Immature natural killer cell (primary cell): ENCODE measurements at regions not wholly inside any gene's neighbourhood (a gene's known extent, or its start where the extent isn't known, plus 50 kb on each side); places are given as distances from the start of the nearest gene placed in this dataset.

Experiments used
- DNase-seq, 3 donors: peaks; one replicate each; pipeline ENCODE4 v3.0.0; 2022; ENCODE audit warnings: mixed read lengths in 1 of 3
- H3K27ac Mint-ChIP-seq, 6 donors: one replicate each; pipeline ENCODE4 v1.8.0; 2020; ENCODE audit warnings: mixed read lengths in 6 of 6, mild to moderate bottlenecking in 5 of 6, inconsistent platforms in 4 of 6, moderate library complexity in 3 of 6
- H3K27me3 Mint-ChIP-seq, 3 donors: one replicate each; pipeline ENCODE4 v1.8.0; 2020 to 2021; ENCODE audit warnings: low read depth in 3 of 3, mild to moderate bottlenecking in 3 of 3, mixed read lengths in 3 of 3, moderate library complexity in 3 of 3, inconsistent platforms in 1 of 3
- H3K36me3 Mint-ChIP-seq, 3 donors: one replicate each; pipeline ENCODE4 v1.8.0; 2020; ENCODE audit warnings: mixed read lengths in 3 of 3, inconsistent platforms in 2 of 3, mild to moderate bottlenecking in 2 of 3
- H3K4me1 Mint-ChIP-seq, 2 donors: one replicate each; pipeline ENCODE4 v1.8.0; 2020; ENCODE audit warnings: inconsistent platforms in 2 of 2, mild to moderate bottlenecking in 2 of 2, mixed read lengths in 2 of 2, moderate library complexity in 1 of 2
- H3K4me3 Mint-ChIP-seq, 5 donors: one replicate each; pipeline ENCODE4 v1.8.0; 2020; ENCODE audit warnings: mild to moderate bottlenecking in 5 of 5, mixed read lengths in 5 of 5, inconsistent platforms in 3 of 5, moderate library complexity in 3 of 5
- H3K9me3 Mint-ChIP-seq, 6 donors: one replicate each; pipeline ENCODE4 v1.8.0; 2020; ENCODE audit warnings: mild to moderate bottlenecking in 6 of 6, mixed read lengths in 6 of 6, inconsistent platforms in 4 of 6, moderate library complexity in 3 of 6

DNA sequence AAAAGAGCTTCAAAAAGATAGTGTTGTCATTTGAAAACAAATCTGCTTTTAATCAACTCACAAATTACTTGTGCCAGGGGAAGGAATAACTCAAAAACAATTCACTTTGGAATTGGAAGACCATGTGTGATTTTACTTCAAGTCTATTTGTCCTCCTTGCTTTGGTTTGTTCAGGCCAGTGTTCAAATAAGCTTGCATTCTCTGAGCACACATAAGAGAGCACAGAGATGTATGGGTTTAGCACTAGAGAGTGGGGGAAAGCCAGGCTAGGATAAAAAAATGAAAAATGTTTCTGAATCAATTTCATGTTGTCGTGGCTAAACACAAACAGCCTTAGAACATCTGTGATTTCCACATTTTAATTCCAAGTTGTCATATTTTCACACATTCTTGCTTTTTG lies 325.7 kb upstream of the LYPLAL1 start:
- Mint-ChIP-seq H3K27ac (no peak overlapping the region), H3K4me3 (no peak overlapping the region), H3K36me3 (no peaks in the 10 kb centered on the region), H3K4me1 (no peaks in the 10 kb centered on the region), H3K27me3 (peaks cover 0 to 2% (median 0%) of the 10 kb centered on the region in 3 donors), H3K9me3 (peaks cover 7 to 22% (median 12%) of the 10 kb centered on the region in 6 donors)
- no peak for DNase-seq

DNA sequence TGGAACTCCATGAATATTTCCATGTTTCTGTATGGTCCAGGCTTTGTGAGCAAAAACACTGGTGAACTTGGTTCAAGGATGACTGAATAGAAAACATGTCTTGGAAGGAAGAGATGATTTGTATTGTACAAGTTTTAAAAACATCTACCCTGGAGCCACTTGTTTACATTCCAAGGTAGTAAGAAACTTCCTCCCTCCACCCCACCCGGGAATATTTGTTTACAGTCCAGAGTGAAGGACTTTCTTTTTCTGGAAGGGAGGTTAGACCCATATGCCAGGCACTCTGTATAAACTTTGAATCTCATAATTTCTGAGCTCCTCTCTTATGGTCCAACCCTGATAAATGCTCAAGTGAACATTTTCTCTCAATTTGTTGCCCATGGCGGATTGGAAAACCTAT lies 323.3 kb upstream of the LYPLAL1 start:
- Mint-ChIP-seq H3K4me3 (no peak overlapping the region), H3K27ac (no peak overlapping the region), H3K4me1 (no peaks in the 10 kb centered on the region), H3K36me3 (no peaks in the 10 kb centered on the region), H3K27me3 (no peaks in the 10 kb centered on the region), H3K9me3 (peaks cover 2 to 16% (median 10%) of the 10 kb centered on the region in 6 donors)
- DNase-seq: no peak

DNA sequence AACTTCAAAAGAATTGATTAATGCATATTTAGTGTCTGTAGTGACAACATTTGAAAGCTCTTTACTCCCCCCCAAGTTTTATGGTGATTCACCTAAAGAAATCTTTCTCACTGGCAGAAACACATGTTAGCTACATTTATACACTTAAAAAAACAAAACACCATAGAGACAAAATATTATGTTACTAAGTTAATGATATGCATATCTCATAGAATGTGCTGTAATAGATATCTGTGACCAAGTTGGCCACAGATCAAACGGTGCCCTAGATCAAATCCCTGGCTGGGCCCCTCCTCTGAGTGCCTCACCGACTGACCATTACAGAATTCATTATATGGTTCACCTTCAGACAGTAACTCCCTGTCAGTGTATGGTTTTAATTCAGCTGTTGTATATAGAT lies 322.1 kb upstream of the LYPLAL1 start:
- Mint-ChIP-seq H3K27me3 (no peaks in the 10 kb centered on the region), H3K4me1 (no peaks in the 10 kb centered on the region), H3K27ac (no peak overlapping the region), H3K36me3 (no peaks in the 10 kb centered on the region), H3K4me3 (no peak overlapping the region), H3K9me3 (peaks cover 0 to 11% (median 8%) of the 10 kb centered on the region in 6 donors)
- DNase-seq: no peak

DNA sequence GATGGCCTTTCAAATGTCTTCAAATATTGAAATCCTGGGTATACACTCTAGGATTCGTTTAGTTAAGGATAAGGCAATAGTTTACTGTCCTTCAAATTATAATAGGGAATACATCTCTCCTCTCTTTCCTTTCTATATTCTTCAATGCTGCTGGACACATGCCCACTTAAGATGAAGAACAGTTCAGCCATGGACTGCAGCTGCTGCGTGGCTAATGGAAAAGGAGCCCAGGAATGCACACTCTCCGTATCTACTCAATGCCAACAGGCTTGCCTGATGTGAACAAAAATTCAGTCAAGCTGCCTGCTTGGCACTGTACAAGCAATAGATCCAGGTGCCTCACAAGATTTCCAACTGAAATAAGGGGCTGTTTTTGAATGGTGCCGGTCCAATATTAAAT lies 321.2 kb upstream of the LYPLAL1 start:
- Mint-ChIP-seq H3K36me3 (no peaks in the 10 kb centered on the region), H3K9me3 (peaks cover 0 to 13% (median 9%) of the 10 kb centered on the region in 6 donors)
- DNase-seq: no peak

DNA sequence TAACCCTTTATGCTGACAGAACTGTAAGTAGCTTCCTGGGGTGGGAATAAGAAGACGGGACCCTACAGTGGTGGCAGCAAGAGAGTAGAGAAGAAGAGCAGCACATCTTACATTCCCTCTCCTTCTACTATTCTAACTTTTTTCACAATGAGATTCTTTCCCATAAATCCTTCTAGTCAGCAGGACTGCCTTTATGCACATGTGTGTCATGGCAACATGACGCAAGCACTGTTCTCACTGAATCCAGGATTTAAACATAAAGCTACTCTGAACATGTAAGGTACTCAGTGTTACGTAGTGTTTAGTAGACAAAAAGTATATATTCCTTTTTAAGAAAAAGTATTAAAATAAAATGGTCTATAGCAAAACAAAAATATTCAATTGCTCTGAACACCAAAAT lies 309.7 kb upstream of the LYPLAL1 start:
- no peaks in the 10 kb centered on the region for H3K4me1 Mint-ChIP-seq
- H3K4me3 Mint-ChIP-seq: no peak overlapping the region
- DNase-seq: no peak
- peaks cover 0 to 17% (median 7%) of the 10 kb centered on the region in 6 donors for H3K9me3 Mint-ChIP-seq
- H3K27me3 Mint-ChIP-seq: peaks cover 0 to 1% (median 0%) of the 10 kb centered on the region in 3 donors
- no peaks in the 10 kb centered on the region for H3K36me3 Mint-ChIP-seq
- H3K27ac Mint-ChIP-seq: no peak overlapping the region

More for the DNA sequence above, 321.2 kb upstream of the LYPLAL1 start:
- H3K4me3 Mint-ChIP-seq: no peak overlapping the region
- H3K27ac Mint-ChIP-seq: no peak overlapping the region
- no peaks in the 10 kb centered on the region for H3K27me3 Mint-ChIP-seq
- H3K4me1 Mint-ChIP-seq: no peaks in the 10 kb centered on the region

DNA sequence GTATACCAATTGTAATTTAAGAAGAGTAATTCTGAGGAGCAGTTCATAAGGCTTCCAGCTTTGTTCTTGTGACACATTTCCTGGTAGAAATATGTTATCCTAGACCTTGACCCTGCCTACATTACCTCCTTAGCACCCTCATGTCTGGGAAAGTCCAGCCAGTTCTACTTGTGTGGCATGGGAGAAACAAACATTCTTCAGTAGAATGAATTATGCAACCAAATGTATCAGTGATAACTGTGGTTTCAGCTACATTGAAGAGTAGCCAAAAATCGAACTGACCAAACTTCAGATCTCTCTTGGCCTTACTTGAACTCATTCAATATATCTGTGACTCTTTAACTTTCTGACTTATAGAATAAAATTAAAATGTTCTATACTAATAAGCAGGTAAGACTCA lies 308.1 kb upstream of the LYPLAL1 start:
- Mint-ChIP-seq H3K27ac (no peak overlapping the region), H3K9me3 (peaks cover 4 to 17% (median 9%) of the 10 kb centered on the region in 6 donors), H3K4me3 (no peak overlapping the region), H3K4me1 (no peaks in the 10 kb centered on the region), H3K27me3 (peaks cover 0 to 5% (median 0%) of the 10 kb centered on the region in 3 donors), H3K36me3 (no peaks in the 10 kb centered on the region)
- DNase-seq: no peak

DNA sequence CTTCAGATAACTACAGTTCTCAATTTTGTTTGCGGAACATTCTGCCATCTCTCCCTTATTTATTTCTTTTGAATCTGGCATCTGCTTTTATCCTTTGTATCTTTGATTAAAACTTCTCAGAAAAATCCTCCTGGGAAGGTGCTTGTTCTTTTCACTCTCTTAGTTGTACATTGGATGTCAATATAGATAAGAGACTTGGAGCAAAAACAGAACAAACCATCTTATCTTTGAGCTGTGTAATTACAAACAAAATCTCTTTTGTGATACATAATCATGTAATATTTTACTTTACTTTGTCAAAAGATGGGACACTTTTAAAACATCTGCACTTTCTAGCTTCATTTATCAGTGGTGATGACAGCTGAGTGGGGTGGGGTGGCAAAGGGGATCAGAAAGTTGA lies 307.2 kb upstream of the LYPLAL1 start:
- Mint-ChIP-seq H3K9me3 (peaks cover 4 to 9% (median 7%) of the 10 kb centered on the region in 6 donors), H3K27me3 (peaks cover 0 to 5% (median 0%) of the 10 kb centered on the region in 3 donors), H3K4me1 (no peaks in the 10 kb centered on the region), H3K27ac (no peak overlapping the region), H3K4me3 (no peak overlapping the region), H3K36me3 (no peaks in the 10 kb centered on the region)
- DNase-seq: no peak

DNA sequence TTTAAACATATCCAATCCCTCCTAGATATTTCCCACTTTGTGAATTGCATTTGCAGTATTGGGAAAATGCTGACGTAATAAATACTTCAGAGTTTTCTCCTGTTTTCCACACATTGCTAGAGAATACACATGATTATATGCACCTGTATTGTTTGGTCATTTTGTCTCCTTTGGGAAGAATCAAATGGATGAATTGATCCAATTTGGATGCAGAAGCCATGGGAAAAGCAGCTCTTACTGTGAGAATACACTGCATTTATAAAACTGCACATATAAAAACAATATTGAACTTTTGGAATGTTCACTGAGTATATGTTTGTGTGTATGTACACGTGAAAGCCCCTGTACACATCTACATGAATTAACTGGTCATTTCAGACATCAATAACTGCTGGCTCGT lies 306.6 kb upstream of the LYPLAL1 start:
- peaks cover 2 to 9% (median 6%) of the 10 kb centered on the region in 6 donors for H3K9me3 Mint-ChIP-seq
- no peaks in the 10 kb centered on the region for H3K4me1 Mint-ChIP-seq
- no peak overlapping the region for H3K27ac Mint-ChIP-seq
- DNase-seq: no peak
- no peak overlapping the region for H3K4me3 Mint-ChIP-seq
- H3K27me3 Mint-ChIP-seq: peaks cover 0 to 5% (median 0%) of the 10 kb centered on the region in 3 donors
- no peaks in the 10 kb centered on the region for H3K36me3 Mint-ChIP-seq

DNA sequence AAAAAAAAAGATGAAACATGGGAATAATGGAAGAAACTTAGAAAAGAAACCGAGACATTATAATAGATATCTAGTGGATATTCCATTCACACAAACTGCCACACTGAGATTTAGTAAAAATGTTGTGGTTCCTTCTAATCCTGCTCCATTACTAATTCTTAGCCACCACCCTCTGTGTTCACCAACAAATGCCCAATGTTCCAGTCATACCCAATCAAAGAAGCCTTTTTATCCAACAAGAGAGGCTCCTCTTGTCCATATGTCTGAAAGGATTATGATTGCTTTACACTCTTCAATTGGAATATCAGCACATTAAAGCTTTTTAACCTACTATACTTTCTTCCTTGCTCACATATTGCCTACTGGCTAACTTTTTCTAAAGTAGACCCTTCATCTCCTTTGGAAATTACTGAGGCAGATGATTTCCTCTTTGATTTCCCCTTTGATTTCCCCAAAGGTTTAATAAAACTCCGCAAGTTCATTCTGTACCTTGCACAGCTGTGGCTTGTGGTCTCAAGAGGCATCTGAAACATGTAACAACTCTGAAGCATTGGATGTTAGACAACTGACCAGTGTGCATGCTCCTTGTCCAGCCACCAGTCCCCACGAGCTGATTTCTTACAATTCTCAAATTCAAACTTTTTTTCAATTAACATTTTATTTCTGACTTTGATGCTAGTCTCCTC lies 305.6 kb upstream of the LYPLAL1 start:
- H3K4me1 Mint-ChIP-seq: no peaks in the 10 kb centered on the region
- H3K27ac Mint-ChIP-seq: no peak overlapping the region
- H3K27me3 Mint-ChIP-seq: peaks cover 0 to 7% (median 0%) of the 10 kb centered on the region in 3 donors
- no peaks in the 10 kb centered on the region for H3K36me3 Mint-ChIP-seq
- H3K9me3 Mint-ChIP-seq: peaks cover 3 to 12% (median 7%) of the 10 kb centered on the region in 6 donors
- DNase-seq: no peak
- no peak overlapping the region for H3K4me3 Mint-ChIP-seq

DNA sequence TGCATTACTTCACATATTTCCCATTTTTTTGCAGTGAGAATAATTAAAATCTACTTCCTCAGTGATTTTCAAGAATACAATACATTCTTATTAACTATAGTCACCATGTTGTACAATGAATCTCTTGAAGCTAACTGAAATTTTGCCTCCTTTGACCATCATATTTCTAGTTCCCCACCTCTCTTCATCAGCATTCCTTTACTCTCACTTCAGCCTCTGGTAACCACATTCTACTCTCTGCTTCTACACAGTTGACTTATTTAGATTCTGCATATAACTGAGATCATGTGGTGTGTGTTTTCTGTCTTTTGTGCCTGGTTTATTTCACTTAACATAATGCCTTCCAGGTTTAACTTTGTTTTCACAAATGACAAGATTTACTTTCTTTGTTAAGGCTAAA lies 304.4 kb upstream of the LYPLAL1 start:
- H3K27me3 Mint-ChIP-seq: peaks cover 0 to 7% (median 0%) of the 10 kb centered on the region in 3 donors
- H3K27ac Mint-ChIP-seq: no peak overlapping the region
- H3K4me3 Mint-ChIP-seq: no peak overlapping the region
- peaks cover 3 to 16% (median 9%) of the 10 kb centered on the region in 6 donors for H3K9me3 Mint-ChIP-seq
- no peak for DNase-seq
- no peaks in the 10 kb centered on the region for H3K36me3 Mint-ChIP-seq
- no peaks in the 10 kb centered on the region for H3K4me1 Mint-ChIP-seq

DNA sequence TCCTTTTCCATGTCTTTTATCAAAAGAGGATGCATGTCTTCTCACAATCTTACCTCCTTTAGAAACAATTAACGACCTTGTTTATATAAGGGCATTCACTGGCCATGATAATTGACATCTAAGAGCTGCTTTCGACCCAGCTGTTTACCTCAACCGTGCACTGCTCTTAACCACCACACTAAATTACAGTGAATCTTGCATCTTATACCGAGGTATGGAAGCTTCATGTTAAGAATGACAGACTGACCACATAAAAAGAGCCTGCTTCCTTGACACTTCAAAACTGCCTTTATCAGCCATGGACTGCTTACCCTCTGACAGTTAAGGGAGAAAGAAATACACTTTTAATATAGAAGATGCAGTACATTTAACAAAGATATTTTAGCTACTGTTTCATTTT lies 301.7 kb upstream of the LYPLAL1 start:
- H3K4me3 Mint-ChIP-seq: no peak overlapping the region
- no peak for DNase-seq
- H3K27ac Mint-ChIP-seq: no peak overlapping the region
- no peaks in the 10 kb centered on the region for H3K4me1 Mint-ChIP-seq
- H3K9me3 Mint-ChIP-seq: peaks cover 5 to 14% (median 9%) of the 10 kb centered on the region in 6 donors
- no peaks in the 10 kb centered on the region for H3K36me3 Mint-ChIP-seq
- H3K27me3 Mint-ChIP-seq: peaks cover 0 to 7% (median 0%) of the 10 kb centered on the region in 3 donors

DNA sequence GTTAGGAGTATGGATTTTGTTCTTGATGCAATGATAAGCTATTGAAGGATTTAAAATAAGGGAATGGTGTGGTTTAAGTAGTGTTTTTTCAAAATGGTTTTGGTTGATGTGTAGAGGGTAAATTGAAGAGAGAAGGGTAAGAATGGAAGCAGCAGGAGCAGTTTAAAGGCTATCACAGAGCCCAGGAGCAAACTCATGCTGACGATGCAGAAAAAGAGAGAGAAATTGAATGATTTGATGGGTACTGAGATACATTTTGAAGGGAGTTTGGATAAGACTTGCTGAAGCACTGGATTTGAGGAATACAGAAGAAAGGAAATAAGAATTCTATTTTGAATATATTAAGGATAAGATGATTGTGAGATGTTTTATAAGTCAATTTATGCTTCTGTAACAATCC lies 300.8 kb upstream of the LYPLAL1 start:
- no peak for DNase-seq
- H3K27ac Mint-ChIP-seq: no peak overlapping the region
- H3K4me1 Mint-ChIP-seq: no peaks in the 10 kb centered on the region
- peaks cover 6 to 14% (median 9%) of the 10 kb centered on the region in 6 donors for H3K9me3 Mint-ChIP-seq
- H3K27me3 Mint-ChIP-seq: peaks cover 0 to 7% (median 0%) of the 10 kb centered on the region in 3 donors
- H3K36me3 Mint-ChIP-seq: no peaks in the 10 kb centered on the region
- H3K4me3 Mint-ChIP-seq: no peak overlapping the region

DNA sequence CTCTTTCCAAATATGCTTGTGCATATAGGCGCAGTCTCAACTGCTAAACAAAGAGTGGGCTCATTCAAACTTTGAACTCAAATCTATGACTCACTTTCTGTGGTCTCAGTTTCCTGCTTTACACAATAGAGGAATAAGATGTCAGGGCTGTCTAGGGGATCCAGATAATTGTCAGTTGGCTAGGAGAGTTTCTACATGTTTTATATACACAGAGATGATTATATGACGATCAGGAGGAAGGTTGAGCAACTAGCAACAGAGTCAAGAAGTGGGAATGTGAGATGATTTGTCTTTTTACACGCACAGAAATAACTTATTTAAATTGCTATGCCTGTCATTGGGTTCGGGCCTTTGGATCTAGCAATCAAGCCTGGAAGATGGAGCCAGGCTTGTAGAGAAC lies 299.4 kb upstream of the LYPLAL1 start:
- Mint-ChIP-seq H3K4me3 (no peak overlapping the region), H3K4me1 (no peaks in the 10 kb centered on the region), H3K27me3 (peaks cover 0 to 2% (median 0%) of the 10 kb centered on the region in 3 donors), H3K36me3 (no peaks in the 10 kb centered on the region), H3K9me3 (peaks cover 6 to 14% (median 10%) of the 10 kb centered on the region in 6 donors), H3K27ac (no peak overlapping the region)
- no peak for DNase-seq

DNA sequence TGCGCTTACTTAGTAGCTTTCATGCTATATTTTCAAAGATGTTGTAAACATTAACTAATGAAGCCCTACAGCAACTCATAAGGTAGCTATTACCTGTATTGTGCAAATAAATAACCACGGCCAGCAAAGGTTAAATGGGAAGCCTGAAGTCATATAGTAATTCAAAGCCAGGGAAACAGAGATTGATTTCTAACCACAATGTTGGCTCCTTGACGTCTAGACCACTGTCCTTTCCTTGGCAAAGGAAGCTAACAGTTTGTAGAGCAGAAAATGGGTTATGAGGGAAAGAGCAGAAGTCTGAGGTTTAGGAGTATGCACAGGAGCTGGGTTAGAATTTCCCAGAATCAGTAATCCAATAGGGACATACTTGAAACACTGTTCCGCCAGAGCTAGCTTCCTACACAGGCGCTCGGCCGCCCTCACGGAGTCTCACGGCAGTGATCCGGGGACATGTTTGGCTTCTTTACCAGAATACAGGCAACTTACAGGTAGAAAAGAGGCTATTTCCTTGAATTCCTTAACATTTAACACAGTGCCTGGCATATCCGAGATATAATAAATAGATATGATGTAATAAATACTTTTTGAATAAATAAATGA lies 298.8 kb upstream of the LYPLAL1 start:
- Mint-ChIP-seq H3K27ac (no peak overlapping the region), H3K36me3 (no peaks in the 10 kb centered on the region), H3K4me3 (no peak overlapping the region), H3K27me3 (peaks cover 0 to 2% (median 0%) of the 10 kb centered on the region in 3 donors), H3K9me3 (peaks cover 6 to 14% (median 11%) of the 10 kb centered on the region in 6 donors), H3K4me1 (no peaks in the 10 kb centered on the region)
- no peak for DNase-seq
